Retinal pigment epithelial cell (primary cell): ENCODE measurements at regions not wholly inside any gene's neighbourhood (a gene's known extent, or its start where the extent isn't known, plus 50 kb on each side); places are given as distances from the start of the nearest gene placed in this dataset.

Experiments
- DNase-seq: peaks from one replicate; pipeline ENCODE4 v3.0.0-alpha.2; 2010; ENCODE audit warnings: low read depth
- H3K4me3 ChIP-seq: 2 replicates; pipeline ENCODE4 v1.5.1; 2011; ENCODE audit warnings: mild to moderate bottlenecking, low read length, control low read depth, moderate library complexity
- CTCF ChIP-seq: conservative IDR thresholded peaks from 2 replicates; pipeline ENCODE4 v1.5.1; 2011; ENCODE audit warnings: low read depth, low read length, control low read depth, inconsistent platforms

- TF ChIP-seq CTCF = no peak
- no peak for DNase-seq
- no peak overlapping the region for H3K4me3 ChIP-seq
Measured at GRCh38 chr15:46366360-46367007, 731.7 kb downstream of the SQOR start.

DNA sequence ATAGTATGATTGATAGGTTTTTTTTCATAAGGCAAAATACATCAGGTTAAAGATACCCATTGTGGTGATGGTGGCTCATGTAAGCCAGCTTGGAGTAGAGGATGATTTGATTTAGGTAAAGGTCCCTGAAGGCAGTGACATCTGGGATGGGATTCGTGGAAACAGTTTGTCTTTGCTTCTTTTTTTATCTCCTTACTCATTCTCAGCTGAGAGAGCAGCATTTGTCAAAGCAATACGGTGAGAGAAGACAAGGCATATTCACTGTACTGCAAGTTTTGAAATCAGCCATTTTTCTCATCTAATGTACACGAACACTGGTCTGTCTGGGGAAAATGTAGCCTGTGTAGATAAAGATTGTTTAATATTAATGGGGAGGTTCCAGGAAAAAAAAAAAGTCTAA is 749.1 kb downstream of the SQOR start:
- no peak for DNase-seq
- no peak for TF ChIP-seq CTCF
- no peak overlapping the region for H3K4me3 ChIP-seq

- no peak for TF ChIP-seq CTCF
- no peak overlapping the region for H3K4me3 ChIP-seq
- DNase-seq = peak; percentile 7
Measured at GRCh38 chr15:46386356-46386755, 751.5 kb downstream of the SQOR start.

GRCh38 chr15:46389739-46390138 is 754.9 kb downstream of the SQOR start:
- no peak for DNase-seq
- TF ChIP-seq CTCF = no peak
- H3K4me3 ChIP-seq = no peak overlapping the region

DNA sequence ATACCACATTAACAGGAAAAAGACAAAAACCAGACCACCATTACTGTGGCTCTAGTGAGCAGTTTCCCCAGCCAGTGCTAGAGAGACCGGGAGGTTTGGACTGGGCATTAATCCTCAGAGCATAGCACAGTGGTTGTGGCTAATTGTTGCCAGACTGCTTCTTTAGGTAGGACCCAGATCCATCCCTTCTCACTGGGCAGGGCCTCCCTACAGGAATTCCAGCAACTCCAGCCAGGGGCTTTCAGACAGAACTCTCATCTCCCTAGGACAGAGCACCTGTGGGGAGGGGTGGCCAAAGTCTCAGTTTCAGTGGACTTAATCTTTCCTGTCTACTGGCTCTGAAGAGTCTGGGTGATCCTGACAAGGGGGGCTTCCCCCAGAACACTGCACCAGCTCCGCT is 759.6 kb downstream of the SQOR start:
- DNase-seq = no peak
- TF ChIP-seq CTCF = no peak
- no peak overlapping the region for H3K4me3 ChIP-seq

DNA sequence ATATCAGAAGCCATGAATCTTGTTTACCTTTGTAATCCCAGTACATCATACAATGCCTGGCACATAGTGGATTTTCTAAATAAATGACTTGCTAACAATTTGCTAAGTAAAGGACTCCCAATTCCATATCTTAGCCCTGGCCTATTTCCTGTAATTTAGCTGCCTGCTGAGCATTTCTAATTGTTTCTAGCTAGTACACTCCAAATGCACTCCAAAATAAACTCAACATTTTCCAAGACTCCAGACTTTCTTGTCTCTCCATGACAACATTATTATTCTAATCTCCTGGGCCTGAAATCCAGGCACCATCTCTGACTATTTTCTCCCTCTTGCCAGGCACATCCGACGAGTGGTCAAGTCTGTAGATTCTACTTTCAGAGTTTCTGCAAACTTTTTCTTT is 773.5 kb downstream of the SQOR start:
- no peak for TF ChIP-seq CTCF
- H3K4me3 ChIP-seq = no peak overlapping the region
- DNase-seq = no peak

GRCh38 chr15:46409841-46410301 is 775.0 kb downstream of the SQOR start:
- H3K4me3 ChIP-seq = no peak overlapping the region
- TF ChIP-seq CTCF = no peak
- DNase-seq = no peak
